ENCODE measurements at regions not wholly inside any gene's neighbourhood (a gene's known extent, or its start where the extent isn't known, plus 50 kb on each side); places are given as distances from the start of the nearest gene placed in this dataset.

GRCh38 chr12:13471471-13471870 lies 274.9 kb downstream of the EMP1 start:
- TF ChIP-seq CTCF (IDR thresholded peaks at IDR 0.05), result no peak
- Mint-ChIP-seq H3K36me3 (ENCODE audit: low read depth) (no peaks in the 10 kb centered on the region), H3K27me3 (ENCODE audit: insufficient read depth) (peaks cover 6% of the 10 kb centered on the region), H3K4me3 (no peak overlapping the region), H3K4me1 (ENCODE audit: low read depth) (no peaks in the 10 kb centered on the region), H3K9me3 (peaks cover 5% of the 10 kb centered on the region; the same call in 1 of the 2 replicates), H3K27ac (no peak overlapping the region)
- DNase-seq, result no peak

- TF ChIP-seq CTCF (IDR thresholded peaks at IDR 0.05), result no peak
- Mint-ChIP-seq H3K4me3 (no peak overlapping the region), H3K36me3 (ENCODE audit: low read depth) (no peaks in the 10 kb centered on the region), H3K27ac (no peak overlapping the region), H3K4me1 (ENCODE audit: low read depth) (no peaks in the 10 kb centered on the region), H3K9me3 (no peaks in the 10 kb centered on the region; the same call in 1 of the 2 replicates), H3K27me3 (ENCODE audit: insufficient read depth) (no peaks in the 10 kb centered on the region)
- no peak for DNase-seq
Observed at GRCh38 chr12:13465635-13466034, 269.1 kb downstream of the EMP1 start.

GRCh38 chr12:13463189-13463588 lies 266.7 kb downstream of the EMP1 start:
- Mint-ChIP-seq H3K4me1 (ENCODE audit: low read depth) (no peaks in the 10 kb centered on the region), H3K4me3 (no peak overlapping the region), H3K36me3 (ENCODE audit: low read depth) (no peaks in the 10 kb centered on the region), H3K9me3 (no peaks in the 10 kb centered on the region; the same call in 1 of the 2 replicates), H3K27ac (no peak overlapping the region), H3K27me3 (ENCODE audit: insufficient read depth) (no peaks in the 10 kb centered on the region)
- DNase-seq, result no peak
- TF ChIP-seq CTCF (IDR thresholded peaks at IDR 0.05), result no peak

- no peaks in the 10 kb centered on the region; the same call in 1 of the 2 replicates for H3K27me3 Mint-ChIP-seq (ENCODE audit: insufficient read depth)
- no peak for DNase-seq
- H3K36me3 Mint-ChIP-seq (ENCODE audit: low read depth), result no peaks in the 10 kb centered on the region
- H3K27ac Mint-ChIP-seq, result no peak overlapping the region
- no peak overlapping the region for H3K4me3 Mint-ChIP-seq
- H3K9me3 Mint-ChIP-seq, result no peaks in the 10 kb centered on the region
- H3K4me1 Mint-ChIP-seq (ENCODE audit: low read depth), result no peaks in the 10 kb centered on the region
- no peak for TF ChIP-seq CTCF (IDR thresholded peaks at IDR 0.05)
Observed at GRCh38 chr12:13462450-13462849, 265.9 kb downstream of the EMP1 start.

GRCh38 chr12:13455778-13456144 lies 259.2 kb downstream of the EMP1 start:
- H3K4me3 Mint-ChIP-seq, result no peak overlapping the region

More at GRCh38 chr12:13455778-13456144, 259.2 kb downstream of the EMP1 start:
- Mint-ChIP-seq H3K4me1 (ENCODE audit: low read depth) (no peaks in the 10 kb centered on the region), H3K27ac (no peak overlapping the region), H3K36me3 (ENCODE audit: low read depth) (no peaks in the 10 kb centered on the region), H3K9me3 (peaks cover 8% of the 10 kb centered on the region), H3K27me3 (ENCODE audit: insufficient read depth) (no peaks in the 10 kb centered on the region; the same call in 1 of the 2 replicates)
- no peak for DNase-seq
- TF ChIP-seq CTCF (IDR thresholded peaks at IDR 0.05), result no peak

Measured in HFFc6 (cell line).